Small intestine (tissue), 7 donors: ENCODE measurements at regions not wholly inside any gene's neighbourhood (a gene's known extent, or its start where the extent isn't known, plus 50 kb on each side); places are given as distances from the start of the nearest gene placed in this dataset.
"Not testable (repeated sequence)": the region's sequence is repeated elsewhere in the genome, so short reads cannot be mapped to it uniquely, and the experiment has no call there.

ENCODE experiments used
- DNase-seq, 2 donors: peaks; one replicate each; pipeline versions ENCODE4 v3.0.0 to v3.0.0-alpha.2; 2013
- FAIRE-seq: peaks from 2 replicates; lab custom pipeline; 2012; peaks lifted over from hg19 to GRCh38; lab: Jason Lieb, UNC
- H3K27ac ChIP-seq, 3 donors: one replicate each; pipeline ENCODE4 v1.5.1; 2013; ENCODE audit warnings: low read length in 2 of 3, mild to moderate bottlenecking in 2 of 3, control low read depth in 1 of 3, inconsistent platforms in 1 of 3, low read depth in 1 of 3, moderate library complexity in 1 of 3
- H3K27me3 ChIP-seq, 3 donors: one replicate each; pipeline ENCODE4 v1.6.1; 2013; ENCODE audit warnings: low read length in 3 of 3, inconsistent platforms in 1 of 3; ENCODE audit not compliant: control insufficient read depth in 3 of 3, insufficient read depth in 3 of 3
- H3K36me3 ChIP-seq, 3 donors: one replicate each; pipeline ENCODE4 v1.6.1; 2013; ENCODE audit warnings: low read length in 3 of 3, inconsistent platforms in 1 of 3, low read depth in 1 of 3, mild to moderate bottlenecking in 1 of 3, moderate library complexity in 1 of 3; ENCODE audit not compliant: control insufficient read depth in 3 of 3, insufficient read depth in 2 of 3
- H3K4me1 ChIP-seq, 3 donors: one replicate each; pipeline ENCODE4 v1.6.1; 2013; ENCODE audit warnings: low read length in 2 of 3, inconsistent platforms in 1 of 3, low read depth in 1 of 3, mild to moderate bottlenecking in 1 of 3, moderate library complexity in 1 of 3; ENCODE audit not compliant: control insufficient read depth in 3 of 3, insufficient read depth in 2 of 3
- H3K4me3 ChIP-seq, 3 donors: one replicate each; pipeline ENCODE4 v1.5.1; 2013; ENCODE audit warnings: low read length in 3 of 3, control low read depth in 1 of 3, inconsistent platforms in 1 of 3, low read depth in 1 of 3, mild to moderate bottlenecking in 1 of 3, moderate library complexity in 1 of 3
- H3K9me3 ChIP-seq, 2 donors: one replicate each; pipeline ENCODE4 v1.6.1; 2013; ENCODE audit warnings: low read depth in 1 of 2, low read length in 1 of 2; ENCODE audit not compliant: control insufficient read depth in 2 of 2, insufficient read depth in 1 of 2
- WGBS, 3 donors: extraction: QIAGEN DNeasy Blood & Tissue Kit; methylation state at CpG; one replicate each; pipeline ENCODE4 v1.1.7; 2013; 5-methylcytosine and 5-hydroxymethylcytosine counted together
- donor health status: healthy with polysubstance abuse.
- donor health status: control.
- donor health status: control.
- donor health status: Bipolar disorder and iron deficiency.
- donor health status: healthy.

DNA sequence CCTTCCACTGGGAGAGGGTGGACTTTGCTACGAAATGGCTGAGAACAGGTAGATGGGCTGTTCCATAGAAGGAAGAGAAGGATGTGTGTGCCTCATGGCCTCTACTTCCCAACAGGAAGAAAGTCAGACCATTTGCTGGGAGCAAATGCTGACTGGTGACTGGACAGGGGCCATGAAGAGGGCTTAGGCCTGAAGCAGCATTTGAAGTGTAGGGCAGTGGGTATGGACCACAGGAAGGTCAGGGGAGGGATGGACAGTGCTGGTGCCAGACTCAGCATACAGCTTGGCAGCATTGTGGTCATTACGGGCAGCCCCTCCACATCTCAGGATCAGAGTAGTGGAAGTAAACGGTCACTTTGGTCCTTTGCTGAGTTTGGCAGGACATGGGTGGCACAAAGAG lies 275.7 kb downstream of the MATN1 start:
- FAIRE-seq (no peak), DNase-seq (no peak)
- Histone ChIP-seq H3K36me3 (no peaks in the 10 kb centered on the region), H3K4me1 (no peaks in the 10 kb centered on the region), H3K4me3 (no peak overlapping the region), H3K27me3 (peaks cover 0 to 3% (median 0%) of the 10 kb centered on the region in 3 donors), H3K9me3 (no peaks in the 10 kb centered on the region), H3K27ac (no peak overlapping the region)
- WGBS, 3 donors, result 61 to 79% (median 65%) methylated on average over 3 of the region's 3 CpGs

DNA sequence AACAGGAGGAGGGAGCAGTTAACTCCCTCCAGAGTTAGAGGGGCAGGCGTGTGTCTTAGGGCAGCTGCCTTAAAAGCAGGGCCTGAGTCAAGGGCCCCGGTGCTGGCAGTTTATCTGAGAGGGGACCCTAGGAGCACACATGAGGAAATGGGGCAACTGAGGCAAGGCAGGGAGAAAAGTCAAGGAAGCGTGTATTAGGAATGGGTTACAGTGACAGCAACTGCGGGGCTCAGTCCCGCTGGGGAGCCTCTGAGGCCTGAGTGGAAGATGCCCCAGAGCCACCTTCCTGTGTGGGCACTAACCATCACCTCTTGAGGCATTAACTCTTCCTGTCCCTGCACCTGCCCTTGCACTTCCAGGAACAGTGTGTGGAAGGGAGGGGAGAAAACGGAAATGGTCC lies 276.3 kb downstream of the MATN1 start:
- FAIRE-seq, result no peak

DNA sequence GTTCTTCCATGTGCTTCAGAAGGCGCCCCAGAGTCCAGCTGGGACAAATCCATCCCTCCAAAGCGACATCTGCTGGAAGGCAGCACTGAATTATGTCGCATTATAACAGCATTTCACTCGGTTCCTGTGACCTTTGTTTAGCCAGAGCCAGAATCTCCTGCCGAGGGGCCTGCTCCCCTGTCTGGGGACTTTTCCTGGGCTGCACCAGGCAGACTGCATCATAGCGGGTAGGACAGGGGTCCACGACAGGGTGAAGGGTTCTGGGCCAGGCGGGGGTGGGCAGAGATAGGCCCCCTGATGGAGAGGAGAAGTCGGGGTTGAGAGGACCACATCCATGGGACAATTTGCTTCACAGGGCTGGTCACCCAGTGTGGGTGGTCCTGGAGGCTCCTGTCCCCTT lies 276.9 kb downstream of the MATN1 start:
- no peaks in the 10 kb centered on the region for H3K9me3 ChIP-seq
- 46 to 54% (median 47%) methylated on average over 9 of the region's 9 CpGs for WGBS, 3 donors
- H3K4me1 ChIP-seq, result no peaks in the 10 kb centered on the region
- FAIRE-seq (no peak), DNase-seq (no peak)
- no peaks in the 10 kb centered on the region for H3K36me3 ChIP-seq
- H3K4me3 ChIP-seq, result no peak overlapping the region
- H3K27ac ChIP-seq, result no peak overlapping the region
- H3K27me3 ChIP-seq, result peaks cover 0 to 3% (median 0%) of the 10 kb centered on the region in 3 donors

More for the DNA sequence above, 276.3 kb downstream of the MATN1 start:
- Histone ChIP-seq H3K36me3 (no peaks in the 10 kb centered on the region), H3K4me1 (no peaks in the 10 kb centered on the region), H3K27me3 (peaks cover 0 to 3% (median 0%) of the 10 kb centered on the region in 3 donors), H3K4me3 (no peak overlapping the region), H3K9me3 (no peaks in the 10 kb centered on the region), H3K27ac (no peak overlapping the region)
- 58 to 75% (median 60%) methylated on average over 6 of the region's 6 CpGs for WGBS, 3 donors
- DNase-seq, result no peak

DNA sequence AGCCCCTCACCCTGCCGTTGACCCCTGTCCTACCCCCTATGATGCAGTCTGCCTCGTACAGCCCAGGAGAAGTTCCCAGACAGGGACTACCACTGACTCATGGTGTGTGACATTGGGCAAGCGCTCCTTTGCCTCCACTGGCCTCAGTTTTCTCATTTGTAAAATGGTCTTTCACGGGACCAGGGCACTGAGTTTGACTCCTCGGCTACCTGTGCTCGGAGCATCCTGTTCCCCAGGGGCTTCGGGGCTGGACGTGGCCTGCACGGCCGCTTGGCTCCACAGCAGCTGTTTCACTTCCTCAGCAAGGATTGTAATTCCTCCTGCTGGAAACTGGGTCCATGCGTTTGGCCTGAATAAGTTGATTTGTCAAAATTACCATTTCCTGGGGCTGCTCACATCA lies 277.3 kb downstream of the MATN1 start:
- Histone ChIP-seq H3K36me3 (no peaks in the 10 kb centered on the region), H3K4me3 (no peak overlapping the region), H3K9me3 (no peaks in the 10 kb centered on the region), H3K4me1 (no peaks in the 10 kb centered on the region), H3K27ac (no peak overlapping the region), H3K27me3 (peaks cover 0 to 3% (median 0%) of the 10 kb centered on the region in 3 donors)
- FAIRE-seq (no peak), DNase-seq (no peak)
- 61 to 66% (median 64%) methylated on average over 11 of the region's 11 CpGs for WGBS, 3 donors

DNA sequence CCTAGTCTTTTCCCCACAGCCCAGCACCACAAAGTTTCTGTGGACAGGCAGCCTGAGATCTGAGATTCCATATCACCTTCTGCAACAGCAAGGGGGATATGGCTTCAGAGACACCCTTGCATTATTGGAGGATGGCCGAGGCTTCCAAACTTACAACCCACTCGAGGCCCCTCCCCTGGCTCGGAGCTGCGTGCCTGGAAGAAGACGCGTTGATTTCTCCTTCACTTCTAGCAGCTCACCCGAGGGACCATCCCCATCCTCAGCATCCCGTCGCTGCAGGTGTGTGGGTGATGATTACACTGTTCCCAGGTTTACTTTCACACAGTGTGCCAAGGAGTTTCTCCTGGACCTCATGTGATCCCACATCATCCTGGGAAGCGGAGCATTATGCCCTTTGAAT lies 277.9 kb downstream of the MATN1 start:
- Histone ChIP-seq H3K4me3 (no peak overlapping the region), H3K4me1 (no peaks in the 10 kb centered on the region), H3K27me3 (peaks cover 0 to 3% (median 0%) of the 10 kb centered on the region in 3 donors), H3K36me3 (no peaks in the 10 kb centered on the region), H3K27ac (no peak overlapping the region), H3K9me3 (no peaks in the 10 kb centered on the region)
- DNase-seq (no peak), FAIRE-seq (no peak)
- WGBS, 3 donors, result 59 to 68% (median 66%) methylated on average over 10 of the region's 10 CpGs

DNA sequence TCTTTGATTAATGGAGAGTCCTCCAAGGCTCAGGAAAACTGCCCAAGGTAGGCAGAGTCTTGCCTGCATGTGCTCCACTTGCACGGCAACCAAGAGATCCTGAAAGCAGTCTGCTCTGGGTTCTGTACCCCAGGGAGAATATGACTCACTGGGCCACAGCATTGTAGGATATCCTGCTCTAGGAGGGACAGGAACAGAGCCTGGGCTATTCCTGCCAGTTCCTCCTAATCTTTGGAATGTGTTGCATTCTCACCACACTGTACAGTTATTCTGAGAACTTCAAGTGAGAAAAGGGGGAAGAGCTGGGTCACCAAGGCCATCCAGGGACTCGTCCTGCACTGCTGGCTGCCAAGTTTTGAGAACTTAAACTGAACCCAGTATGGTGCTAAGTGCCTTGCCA lies 278.5 kb downstream of the MATN1 start:
- H3K36me3 ChIP-seq, result no peaks in the 10 kb centered on the region
- FAIRE-seq, result no peak
- DNase-seq, result no peak
- H3K9me3 ChIP-seq, result no peaks in the 10 kb centered on the region
- H3K4me3 ChIP-seq, result no peak overlapping the region
- H3K4me1 ChIP-seq, result no peaks in the 10 kb centered on the region
- H3K27ac ChIP-seq, result no peak overlapping the region
- peaks cover 0 to 3% (median 0%) of the 10 kb centered on the region in 3 donors for H3K27me3 ChIP-seq
- WGBS, 3 donors, result 36 to 53% (median 43%) methylated on average over 2 of the region's 2 CpGs

DNA sequence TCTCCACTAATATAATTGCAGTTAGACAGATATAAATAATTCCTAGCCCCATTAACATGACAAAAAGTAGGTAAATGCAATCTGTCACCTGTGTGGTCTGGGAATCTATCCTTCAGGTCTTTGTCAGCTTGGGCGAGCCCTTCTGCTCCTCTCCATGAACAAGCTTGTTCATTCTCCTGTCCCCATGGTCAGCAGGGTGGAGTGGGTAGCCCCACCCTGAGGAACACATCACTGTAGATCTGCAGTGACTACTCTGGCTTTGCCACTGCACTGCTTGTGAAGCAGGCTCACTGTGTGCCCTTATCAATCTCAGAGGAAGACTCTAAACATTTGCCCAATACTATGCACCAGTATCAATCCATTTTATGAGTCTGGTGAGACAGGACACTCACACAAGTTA lies 279.0 kb downstream of the MATN1 start:
- H3K9me3 ChIP-seq, result no peaks in the 10 kb centered on the region
- H3K4me1 ChIP-seq, result no peaks in the 10 kb centered on the region
- no peak overlapping the region for H3K4me3 ChIP-seq
- DNase-seq, result no peak
- peaks cover 0 to 3% (median 0%) of the 10 kb centered on the region in 3 donors for H3K27me3 ChIP-seq
- FAIRE-seq, result no peak
- no peaks in the 10 kb centered on the region for H3K36me3 ChIP-seq
- WGBS, 3 donors, result 63 to 71% (median 68%) methylated on average over 1 of the region's 1 CpG
- no peak overlapping the region for H3K27ac ChIP-seq

DNA sequence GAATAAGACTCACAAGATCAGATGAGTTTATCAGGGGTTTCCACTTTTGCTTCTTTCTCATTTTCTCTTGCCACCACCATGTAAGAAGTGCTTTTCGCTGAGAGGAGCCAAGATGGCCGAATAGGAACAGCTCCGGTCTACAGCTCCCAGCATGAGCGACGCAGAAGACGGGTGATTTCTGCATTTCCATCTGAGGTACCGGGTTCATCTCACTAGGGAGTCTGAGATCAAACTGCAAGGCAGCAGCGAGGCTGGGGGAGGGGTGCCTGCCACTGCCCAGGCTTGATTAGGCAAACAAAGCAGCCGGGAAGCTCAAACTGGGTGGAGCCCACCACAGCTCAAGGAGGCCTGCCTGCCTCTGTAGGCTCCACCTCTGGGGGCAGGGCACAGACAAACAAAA lies 285.1 kb downstream of the MATN1 start:
- not testable (repeated sequence) for H3K9me3 ChIP-seq, H3K4me3 ChIP-seq, DNase-seq, H3K36me3 ChIP-seq, H3K4me1 ChIP-seq, H3K27ac ChIP-seq, FAIRE-seq, H3K27me3 ChIP-seq
- WGBS, 3 donors, result 68 to 76% (median 69%) methylated on average over 8 to 9 of the region's 9 CpGs

DNA sequence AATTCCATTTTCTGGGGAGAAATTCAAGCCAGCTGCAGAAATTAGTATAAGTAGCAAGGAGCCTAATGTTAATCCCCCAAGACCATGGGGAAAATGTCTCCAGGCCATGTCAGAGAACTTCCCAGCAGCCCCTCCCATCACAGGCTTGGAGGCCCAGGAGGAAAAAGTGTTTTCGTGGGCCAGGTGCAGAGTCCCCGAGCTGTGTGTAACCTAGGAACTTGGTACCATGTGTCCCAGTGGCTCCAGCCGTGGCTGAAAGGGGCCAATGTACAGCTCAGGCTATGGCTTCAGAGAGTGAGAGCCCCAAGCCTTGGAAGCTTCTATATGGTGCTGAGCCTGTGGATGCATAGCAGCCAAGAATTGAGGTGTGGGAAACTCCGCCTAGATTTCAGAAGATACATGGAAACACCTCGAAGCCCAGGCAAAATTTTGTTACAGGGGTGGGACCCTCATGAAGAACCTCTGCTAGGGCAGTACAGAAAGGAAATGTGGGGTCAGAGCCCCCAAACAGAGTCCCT lies 286.3 kb downstream of the MATN1 start:
- peaks cover 0 to 3% of the 10 kb centered on the region in 2 donors for H3K9me3 ChIP-seq
- 78 to 80% (median 80%) methylated on average over 5 of the region's 5 CpGs for WGBS, 3 donors
- H3K4me3 ChIP-seq, result no peak overlapping the region
- no peak overlapping the region for H3K27ac ChIP-seq
- H3K36me3 ChIP-seq, result no peaks in the 10 kb centered on the region
- no peaks in the 10 kb centered on the region for H3K4me1 ChIP-seq
- peaks cover 0 to 1% (median 0%) of the 10 kb centered on the region in 3 donors for H3K27me3 ChIP-seq
- FAIRE-seq, result no peak
- DNase-seq, result no peak
